ENCODE measurements at regions not wholly inside any gene's neighbourhood (a gene's known extent, or its start where the extent isn't known, plus 50 kb on each side); places are given as distances from the start of the nearest gene placed in this dataset.

- H4K20me1 ChIP-seq (replicated peaks; ENCODE audit: control insufficient read depth, insufficient read depth, low read length) = no peaks in the 10 kb centered on the region
- TF ChIP-seq ZNF143 (CRISPR knock-in tag; IDR thresholded peaks at IDR 0.05) = no peak
- no peak for TF ChIP-seq GATAD2B (IDR thresholded peaks at IDR 0.05; ENCODE audit: borderline replicate concordance)
- no peak for TF ChIP-seq BRF2 (IDR thresholded peaks at IDR 0.05; ENCODE audit: borderline replicate concordance, insufficient read depth, insufficient read length)
- 2% methylated on average over 4 of the region's 4 CpGs for WGBS (ENCODE audit: insufficient coverage, low coverage, missing lambda C conversion rate)
- H3K27ac ChIP-seq (ENCODE audit: extremely low read depth, low read depth, low read length) = no peak overlapping the region
- CTCF ChIA-PET (ENCODE audit: low intra/inter-chr PET ratio) = no interaction called here
- H3K4me1 ChIP-seq (replicated peaks in 1 of 2; ENCODE audit: control insufficient read depth in 2 of 2, insufficient read depth in 2 of 2, low read length in 2 of 2) = no peaks in the 10 kb centered on the region; a peak in 1 of 5 replicates
- H3K9me3 ChIP-seq (replicated peaks; ENCODE audit: control insufficient read depth, insufficient read depth, low read depth, low read length) = no peaks in the 10 kb centered on the region
- H2AFZ ChIP-seq (ENCODE audit: low read depth, low read length) = no peak overlapping the region
- no peak overlapping the region for H3K4me2 ChIP-seq (ENCODE audit: insufficient read depth, low read length)
- H3K4me3 ChIP-seq = no peak overlapping the region
- peaks cover 0 to 14% of the 10 kb centered on the region in 2 experiments; a peak in 2 of 5 replicates for H3K27me3 ChIP-seq (ENCODE audit: control insufficient read depth in 2 of 2, insufficient read depth in 2 of 2, low read length in 2 of 2)
- H3K9ac ChIP-seq (ENCODE audit: insufficient read depth in 1 of 2, low read depth in 2 of 2, low read length in 2 of 2) = no peak overlapping the region
- POLR2A ChIA-PET = no interaction called here
- no peaks in the 10 kb centered on the region for H3K9me1 ChIP-seq (ENCODE audit: control insufficient read depth, insufficient read depth, low read length)
- no peak for ATAC-seq
- in situ Hi-C loops (cut with MboI) = no loop called here
- no TSS peak for BruUV-seq (replicated peaks)
- no peak for DNase-seq (ENCODE audit: extremely low read depth in 1 of 4, low spot score in 3 of 4)
- no peak for FAIRE-seq
- intact Hi-C loops (cut with micrococcal nuclease) = no loop called here
- no peaks in the 10 kb centered on the region for H3K79me2 ChIP-seq (ENCODE audit: control insufficient read depth, insufficient read depth, low read length)
- H3K36me3 ChIP-seq (ENCODE audit: control insufficient read depth, insufficient read depth, low read length) = no peaks in the 10 kb centered on the region
Measured at GRCh38 chr2:122216901-122217300, 461.4 kb downstream of the TSN start.

- BruUV-seq (replicated peaks) = no TSS peak
- no peak for FAIRE-seq
- H3K4me1 ChIP-seq (replicated peaks in 1 of 2; ENCODE audit: control insufficient read depth in 2 of 2, insufficient read depth in 2 of 2, low read length in 2 of 2) = no peaks in the 10 kb centered on the region; a peak in 1 of 5 replicates
- H3K9me3 ChIP-seq (replicated peaks; ENCODE audit: control insufficient read depth, insufficient read depth, low read depth, low read length) = no peaks in the 10 kb centered on the region
- in situ Hi-C loops (cut with MboI) = no loop called here
- H3K9me1 ChIP-seq (ENCODE audit: control insufficient read depth, insufficient read depth, low read length) = no peaks in the 10 kb centered on the region
- intact Hi-C loops (cut with micrococcal nuclease) = no loop called here
- no peak overlapping the region for H2AFZ ChIP-seq (ENCODE audit: low read depth, low read length)
- H3K36me3 ChIP-seq (ENCODE audit: control insufficient read depth, insufficient read depth, low read length) = no peaks in the 10 kb centered on the region
- WGBS (ENCODE audit: insufficient coverage, low coverage, missing lambda C conversion rate) = 6% methylated on average over 8 of the region's 8 CpGs
- H4K20me1 ChIP-seq (replicated peaks; ENCODE audit: control insufficient read depth, insufficient read depth, low read length) = no peaks in the 10 kb centered on the region
- ChIA-PET CTCF (ENCODE audit: low intra/inter-chr PET ratio) (no interaction called here), POLR2A (no interaction called here)
- no peak overlapping the region for H3K27ac ChIP-seq (ENCODE audit: extremely low read depth, low read depth, low read length)
- no peak overlapping the region for H3K4me2 ChIP-seq (ENCODE audit: insufficient read depth, low read length)
- peaks cover 0 to 14% of the 10 kb centered on the region in 2 experiments; a peak in 2 of 5 replicates for H3K27me3 ChIP-seq (ENCODE audit: control insufficient read depth in 2 of 2, insufficient read depth in 2 of 2, low read length in 2 of 2)
- no peak for ATAC-seq
- H3K9ac ChIP-seq (ENCODE audit: insufficient read depth in 1 of 2, low read depth in 2 of 2, low read length in 2 of 2) = no peak overlapping the region
- H3K79me2 ChIP-seq (ENCODE audit: control insufficient read depth, insufficient read depth, low read length) = no peaks in the 10 kb centered on the region
- DNase-seq (ENCODE audit: extremely low read depth in 1 of 4, low spot score in 3 of 4) = no peak
- no peak overlapping the region for H3K4me3 ChIP-seq
- TF ChIP-seq, protein P1, sequence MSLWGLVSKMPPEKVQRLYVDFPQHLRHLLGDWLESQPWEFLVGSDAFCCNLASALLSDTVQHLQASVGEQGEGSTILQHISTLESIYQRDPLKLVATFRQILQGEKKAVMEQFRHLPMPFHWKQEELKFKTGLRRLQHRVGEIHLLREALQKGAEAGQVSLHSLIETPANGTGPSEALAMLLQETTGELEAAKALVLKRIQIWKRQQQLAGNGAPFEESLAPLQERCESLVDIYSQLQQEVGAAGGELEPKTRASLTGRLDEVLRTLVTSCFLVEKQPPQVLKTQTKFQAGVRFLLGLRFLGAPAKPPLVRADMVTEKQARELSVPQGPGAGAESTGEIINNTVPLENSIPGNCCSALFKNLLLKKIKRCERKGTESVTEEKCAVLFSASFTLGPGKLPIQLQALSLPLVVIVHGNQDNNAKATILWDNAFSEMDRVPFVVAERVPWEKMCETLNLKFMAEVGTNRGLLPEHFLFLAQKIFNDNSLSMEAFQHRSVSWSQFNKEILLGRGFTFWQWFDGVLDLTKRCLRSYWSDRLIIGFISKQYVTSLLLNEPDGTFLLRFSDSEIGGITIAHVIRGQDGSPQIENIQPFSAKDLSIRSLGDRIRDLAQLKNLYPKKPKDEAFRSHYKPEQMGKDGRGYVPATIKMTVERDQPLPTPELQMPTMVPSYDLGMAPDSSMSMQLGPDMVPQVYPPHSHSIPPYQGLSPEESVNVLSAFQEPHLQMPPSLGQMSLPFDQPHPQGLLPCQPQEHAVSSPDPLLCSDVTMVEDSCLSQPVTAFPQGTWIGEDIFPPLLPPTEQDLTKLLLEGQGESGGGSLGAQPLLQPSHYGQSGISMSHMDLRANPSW (CRISPR knock-in tag; IDR thresholded peaks at IDR 0.05) = no peak
- TF ChIP-seq ZNF764 (CRISPR knock-in tag; IDR thresholded peaks at IDR 0.05; ENCODE audit: low read depth) (no peak), FOXA3 (CRISPR knock-in tag; conservative IDR thresholded peaks at IDR 0.05 in 1 of 2, IDR thresholded peaks at IDR 0.05 in 1 of 2) (no peak), ZNF507 (tag; conservative IDR thresholded peaks at IDR 0.05) (no peak), TAL1 (IDR thresholded peaks at IDR 0.05) (no peak), ZFP30 (CRISPR knock-in tag; IDR thresholded peaks at IDR 0.05; ENCODE audit: borderline replicate concordance) (no peak), ZNF165 (CRISPR knock-in tag; IDR thresholded peaks at IDR 0.05; ENCODE audit: borderline replicate concordance) (no peak), MTA2 (IDR thresholded peaks at IDR 0.05; ENCODE audit: low read depth) (no peak), GTF2A2 (tag; IDR thresholded peaks at IDR 0.05) (no peak), POLR2B (IDR thresholded peaks at IDR 0.05; ENCODE audit: low read depth, partially characterized antibody) (no peak), ZNF3 (CRISPR knock-in tag; IDR thresholded peaks at IDR 0.05) (no peak), SLC30A9 (CRISPR knock-in tag; IDR thresholded peaks at IDR 0.05) (no peak)
Measured at GRCh38 chr2:122218596-122218995, 463.1 kb downstream of the TSN start.
